Trophoblast cell (in vitro differentiated cells and primary cell): ENCODE measurements at regions not wholly inside any gene's neighbourhood (a gene's known extent, or its start where the extent isn't known, plus 50 kb on each side); places are given as distances from the start of the nearest gene placed in this dataset.
"Not testable (repeated sequence)": the region's sequence is repeated elsewhere in the genome, so short reads cannot be mapped to it uniquely, and the experiment has no call there.

Source experiments
- DNase-seq, 2 donors: peaks; one replicate each; pipeline ENCODE4 v3.0.0-alpha.2; 2016
- H2AFZ ChIP-seq: 2 replicates; pipeline ENCODE4 v1.6.1; 2013; ENCODE audit warnings: low read length, moderate library complexity, mild to moderate bottlenecking; ENCODE audit not compliant: insufficient read depth, poor library complexity
- H2AK5ac ChIP-seq: 2 replicates; pipeline ENCODE4 v1.6.1; 2013; ENCODE audit warnings: mild to moderate bottlenecking, low read length
- H2BK120ac ChIP-seq: 2 replicates; pipeline ENCODE4 v1.6.1; 2013; ENCODE audit warnings: low read length, mild to moderate bottlenecking, moderate library complexity; ENCODE audit not compliant: insufficient read depth, poor library complexity
- H2BK12ac ChIP-seq: 2 replicates; pipeline ENCODE4 v1.6.1; 2013; ENCODE audit warnings: mild to moderate bottlenecking, low read length, moderate library complexity
- H2BK5ac ChIP-seq: 2 replicates; pipeline ENCODE4 v1.6.1; 2013; ENCODE audit warnings: low read length, low read depth, moderate library complexity, mild to moderate bottlenecking; ENCODE audit not compliant: poor library complexity
- H3K14ac ChIP-seq: 2 replicates; pipeline ENCODE4 v1.6.1; 2013; ENCODE audit warnings: mild to moderate bottlenecking, low read length
- H3K18ac ChIP-seq: 2 replicates; pipeline ENCODE4 v1.6.1; 2013; ENCODE audit warnings: mild to moderate bottlenecking, low read length
- H3K23ac ChIP-seq: 2 replicates; pipeline ENCODE4 v1.6.1; 2013; ENCODE audit warnings: low read length
- H3K27ac ChIP-seq: 2 replicates; pipeline ENCODE4 v1.5.1; 2013; ENCODE audit warnings: low read depth, mild to moderate bottlenecking, inconsistent platforms, low read length, moderate library complexity
- H3K27me3 ChIP-seq: 2 replicates; pipeline ENCODE4 v1.6.1; 2013; ENCODE audit warnings: inconsistent platforms, mild to moderate bottlenecking, low read length, moderate library complexity; ENCODE audit not compliant: insufficient read depth
- H3K36me3 ChIP-seq, 2 experiments: 1 replicate in 1 of 2; 2 replicates in 1 of 2; pipeline ENCODE4 v1.6.1; 2013; ENCODE audit warnings: low read length in 2 of 2, mild to moderate bottlenecking in 2 of 2, moderate library complexity in 1 of 2; ENCODE audit not compliant: insufficient read depth in 2 of 2, control insufficient read depth in 1 of 2
- H3K4ac ChIP-seq: 2 replicates; pipeline ENCODE4 v1.6.1; 2013; ENCODE audit warnings: low read depth, mild to moderate bottlenecking, low read length, moderate library complexity
- H3K4me1 ChIP-seq, 2 experiments: 1 replicate in 1 of 2; 2 replicates in 1 of 2; pipeline ENCODE4 v1.6.1; 2013; ENCODE audit warnings: low read length in 2 of 2, mild to moderate bottlenecking in 2 of 2, moderate library complexity in 1 of 2; ENCODE audit not compliant: insufficient read depth in 2 of 2, control insufficient read depth in 1 of 2
- H3K4me2 ChIP-seq: 2 replicates; pipeline ENCODE4 v1.6.1; 2013; ENCODE audit warnings: inconsistent platforms, mild to moderate bottlenecking, low read length, moderate library complexity
- H3K4me3 ChIP-seq: 2 replicates; pipeline ENCODE4 v1.5.1; 2013; ENCODE audit warnings: mild to moderate bottlenecking, low read depth, low read length, inconsistent platforms
- H3K79me1 ChIP-seq: one replicate; pipeline ENCODE4 v1.6.1; 2013; ENCODE audit warnings: low read length
- H3K79me2 ChIP-seq: 2 replicates; pipeline ENCODE4 v1.6.1; 2013; ENCODE audit warnings: low read length, mild to moderate bottlenecking; ENCODE audit not compliant: control insufficient read depth, insufficient read depth, poor library complexity
- H3K9ac ChIP-seq: 2 replicates; pipeline ENCODE4 v1.6.1; 2013; ENCODE audit warnings: mild to moderate bottlenecking, low read length
- H3K9me3 ChIP-seq: 2 replicates; pipeline ENCODE4 v1.6.1; 2013; ENCODE audit warnings: low read depth, mild to moderate bottlenecking, control low read depth, inconsistent platforms, low read length; ENCODE audit not compliant: insufficient read depth
- H4K12ac ChIP-seq: 2 replicates; pipeline ENCODE4 v1.6.1; 2013; ENCODE audit warnings: low read depth, mild to moderate bottlenecking, low read length, moderate library complexity
- H4K8ac ChIP-seq: 2 replicates; pipeline ENCODE4 v1.6.1; 2013; ENCODE audit warnings: low read depth, mild to moderate bottlenecking, low read length, moderate library complexity
- H4K91ac ChIP-seq: one replicate; pipeline ENCODE4 v1.6.1; 2013; ENCODE audit warnings: low read depth, mild to moderate bottlenecking, low read length, moderate library complexity
- WGBS: extraction: QIAGEN DNeasy Blood & Tissue Kit; methylation state at CpG from one replicate; pipeline ENCODE4 v1.1.7; 2013; ENCODE audit warnings: missing lambda C conversion rate; ENCODE audit not compliant: insufficient read length, insufficient coverage; ENCODE audit errors: extremely low coverage; 5-methylcytosine and 5-hydroxymethylcytosine counted together

DNA sequence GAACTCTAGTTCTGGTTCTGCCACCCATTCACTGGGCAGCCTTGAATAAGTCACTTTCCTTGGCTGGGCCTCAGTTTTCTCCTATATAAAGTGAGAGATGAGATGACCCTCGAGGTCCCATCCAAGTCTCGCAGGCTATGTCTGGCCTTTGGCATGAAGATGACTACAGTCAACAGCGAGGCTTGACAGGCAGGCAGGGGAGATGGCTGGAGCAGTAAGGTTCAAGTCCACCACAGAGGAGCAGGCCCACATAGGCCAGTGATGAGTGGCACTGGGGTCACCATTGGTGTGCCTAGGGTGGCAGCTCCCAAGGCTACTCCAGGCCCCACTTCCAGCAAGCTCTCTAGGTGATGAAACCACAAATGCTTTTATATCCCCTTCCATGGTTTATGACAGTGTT lies 161.4 kb downstream of the ZFP36L2 start:
- H4K91ac ChIP-seq = peak overlapping the region; percentile 38
- no peak overlapping the region for H3K4ac ChIP-seq
- H3K9ac ChIP-seq = no peak overlapping the region
- H3K27me3 ChIP-seq = no peaks in the 10 kb centered on the region
- WGBS = no CpG with 5 or more reads among the region's 3 CpGs
- peaks cover 26 to 27% of the 10 kb centered on the region in 2 experiments for H3K4me1 ChIP-seq
- H3K4me3 ChIP-seq = no peak overlapping the region
- no peak overlapping the region for H4K12ac ChIP-seq
- H3K79me1 ChIP-seq = peaks cover 14% of the 10 kb centered on the region
- H3K36me3 ChIP-seq = no peaks in the 10 kb centered on the region
- H3K79me2 ChIP-seq = peaks cover 1% of the 10 kb centered on the region
- H2AK5ac ChIP-seq = peak overlapping the region; percentile 81
- H3K27ac ChIP-seq = no peak overlapping the region
- no peak for DNase-seq
- no peak overlapping the region for H2BK120ac ChIP-seq
- H3K18ac ChIP-seq = peak overlapping the region; percentile 54
- no peak overlapping the region for H2AFZ ChIP-seq
- H4K8ac ChIP-seq = no peak overlapping the region
- H3K23ac ChIP-seq = no peak overlapping the region
- H3K9me3 ChIP-seq = no peaks in the 10 kb centered on the region
- no peak overlapping the region for H3K4me2 ChIP-seq
- H2BK5ac ChIP-seq = no peak overlapping the region
- no peak overlapping the region for H3K14ac ChIP-seq
- H2BK12ac ChIP-seq = peak overlapping the region; percentile 30

DNA sequence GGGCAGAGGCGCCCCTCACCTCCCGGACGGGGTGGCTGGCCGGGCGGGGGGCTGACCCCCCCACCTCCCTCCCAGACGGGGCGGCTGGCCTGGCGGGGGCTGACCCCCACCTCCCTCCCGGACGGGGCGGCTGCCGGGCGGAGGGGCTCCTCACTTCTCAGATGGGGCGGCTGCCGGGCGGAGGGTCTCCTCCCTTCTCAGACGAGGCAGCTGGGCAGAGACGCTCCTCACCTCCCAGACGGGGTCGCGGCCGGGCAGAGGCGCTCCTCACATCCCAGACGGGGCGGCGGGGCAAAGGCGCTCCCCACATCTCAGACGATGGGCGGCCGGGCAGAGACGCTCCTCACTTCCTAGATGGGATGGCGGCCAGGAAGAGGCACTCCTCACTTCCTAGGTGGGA lies 163.3 kb downstream of the ZFP36L2 start:
- H3K36me3 ChIP-seq, H3K27ac ChIP-seq, H2AK5ac ChIP-seq, H3K27me3 ChIP-seq, H2BK5ac ChIP-seq, H3K9ac ChIP-seq, H3K9me3 ChIP-seq, DNase-seq, H3K14ac ChIP-seq, H2AFZ ChIP-seq, H4K91ac ChIP-seq, H3K18ac ChIP-seq, H3K4ac ChIP-seq, H2BK120ac ChIP-seq, H3K4me3 ChIP-seq, H4K12ac ChIP-seq, H3K79me2 ChIP-seq, H2BK12ac ChIP-seq, H3K23ac ChIP-seq, H3K4me2 ChIP-seq, H4K8ac ChIP-seq: not testable (repeated sequence)
- peaks cover 21 to 25% of the 10 kb centered on the region in 2 experiments for H3K4me1 ChIP-seq
- no CpG with 5 or more reads among the region's 32 CpGs for WGBS
- peaks cover 14% of the 10 kb centered on the region for H3K79me1 ChIP-seq

DNA sequence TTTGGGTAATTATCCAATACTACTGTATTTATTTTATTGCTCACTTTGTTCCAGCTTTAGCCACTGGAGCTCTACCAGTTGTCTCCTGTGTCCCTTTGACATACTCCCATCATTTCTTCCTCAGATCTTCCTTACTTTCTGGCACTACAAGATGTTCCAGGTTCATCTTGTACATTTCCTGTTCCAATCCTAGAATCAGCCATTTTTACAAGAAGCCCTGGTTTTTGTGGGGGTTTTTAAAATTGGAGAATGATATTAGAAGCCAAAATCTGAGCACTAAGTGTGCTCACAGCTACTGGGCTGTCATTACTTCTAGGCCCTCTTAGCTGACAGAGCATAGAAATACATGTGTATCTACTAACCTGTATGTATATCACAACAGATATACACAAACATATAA lies 164.3 kb downstream of the ZFP36L2 start:
- H3K4me2 ChIP-seq = no peak overlapping the region
- H2BK5ac ChIP-seq = no peak overlapping the region
- H3K79me1 ChIP-seq = peaks cover 12% of the 10 kb centered on the region
- H3K4ac ChIP-seq = no peak overlapping the region
- no peak overlapping the region for H2BK12ac ChIP-seq
- no peak overlapping the region for H3K18ac ChIP-seq
- no peak overlapping the region for H4K8ac ChIP-seq
- H4K91ac ChIP-seq = no peak overlapping the region
- H3K4me1 ChIP-seq = peaks cover 20 to 26% of the 10 kb centered on the region in 2 experiments
- no peak overlapping the region for H3K4me3 ChIP-seq
- no peak overlapping the region for H3K23ac ChIP-seq
- no peaks in the 10 kb centered on the region for H3K27me3 ChIP-seq
- no peak for DNase-seq
- no peak overlapping the region for H4K12ac ChIP-seq
- H3K36me3 ChIP-seq = no peaks in the 10 kb centered on the region
- no peak overlapping the region for H3K9ac ChIP-seq
- H2AFZ ChIP-seq = no peak overlapping the region
- no peak overlapping the region for H2BK120ac ChIP-seq
- no peaks in the 10 kb centered on the region for H3K9me3 ChIP-seq
- no peak overlapping the region for H3K27ac ChIP-seq
- no peak overlapping the region for H2AK5ac ChIP-seq
- H3K14ac ChIP-seq = no peak overlapping the region
- H3K79me2 ChIP-seq = peaks cover 5% of the 10 kb centered on the region

DNA sequence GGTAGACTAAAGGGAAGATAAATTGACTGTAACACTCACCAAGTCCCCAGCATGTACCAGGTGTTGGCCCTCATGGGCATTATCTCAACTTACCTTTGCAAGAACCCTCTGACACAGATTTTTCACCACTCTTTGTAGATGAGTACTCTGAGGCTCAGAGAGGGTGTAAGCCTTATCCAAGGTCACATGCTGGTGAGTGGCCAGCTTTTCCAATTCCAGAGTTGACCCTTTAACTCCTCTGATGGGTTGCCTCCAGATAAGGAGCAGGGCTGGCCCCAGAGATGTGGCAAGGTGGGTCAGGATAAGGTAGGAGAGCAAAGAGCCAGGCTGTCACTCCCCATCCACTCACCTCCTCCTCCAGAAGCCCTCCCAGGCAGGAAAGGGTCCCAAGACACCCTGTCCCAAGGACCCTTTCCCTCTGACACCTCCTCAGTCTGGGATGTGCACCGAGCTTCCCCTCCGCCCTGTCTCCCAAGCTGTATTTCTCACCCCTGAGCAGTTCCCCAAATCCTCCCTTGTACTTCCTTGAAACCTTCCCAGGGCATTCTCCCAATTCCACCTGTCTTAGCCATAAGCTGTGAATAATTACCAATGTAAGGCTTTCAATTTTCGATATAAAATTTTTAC lies 165.9 kb downstream of the ZFP36L2 start:
- no peak for DNase-seq
- peak overlapping the region; percentile 40 for H3K14ac ChIP-seq
- no peak overlapping the region for H3K27ac ChIP-seq
- no peak overlapping the region for H2AK5ac ChIP-seq
- H2BK12ac ChIP-seq = peak overlapping the region; percentile 53
- no peak overlapping the region for H3K18ac ChIP-seq
- H4K12ac ChIP-seq = no peak overlapping the region
- no peak overlapping the region for H4K8ac ChIP-seq
- no CpG with 5 or more reads among the region's 3 CpGs for whole genome bisulfite sequencing
- H3K4me2 ChIP-seq = no peak overlapping the region
- H3K4me1 ChIP-seq = peaks cover 9 to 11% of the 10 kb centered on the region in 2 experiments
- peaks cover 4% of the 10 kb centered on the region for H3K79me1 ChIP-seq
- peak overlapping the region; percentile 38 for H4K91ac ChIP-seq
- no peak overlapping the region for H3K23ac ChIP-seq
- H2BK5ac ChIP-seq = no peak overlapping the region
- H3K4me3 ChIP-seq = no peak overlapping the region
- no peak overlapping the region for H2BK120ac ChIP-seq
- H2AFZ ChIP-seq = no peak overlapping the region
- peak overlapping the region; percentile 36 for H3K9ac ChIP-seq
- H3K36me3 ChIP-seq = no peaks in the 10 kb centered on the region
- no peak overlapping the region for H3K4ac ChIP-seq
- peaks cover 3% of the 10 kb centered on the region for H3K79me2 ChIP-seq
- H3K27me3 ChIP-seq = no peaks in the 10 kb centered on the region
- H3K9me3 ChIP-seq = no peaks in the 10 kb centered on the region
